Left ventricle myocardium superior (tissue), 1 donor: ENCODE measurements at regions not wholly inside any gene's neighbourhood (a gene's known extent, or its start where the extent isn't known, plus 50 kb on each side); places are given as distances from the start of the nearest gene placed in this dataset.

Experiments
- ATAC-seq: fragments of 200-7000 bp; cut with Tn5 transposase; one replicate; pipeline ENCODE4 v1.9.1; 2020; ENCODE audit warnings: mild to moderate bottlenecking, moderate library complexity
- DNase-seq: peaks from one replicate; pipeline ENCODE4 v3.0.0-alpha.2; 2020
- intact Hi-C: fragments of 100-400 bp; cut with micrococcal nuclease; formaldehyde crosslinking; loops from one replicate; pipeline ENCODE4 v1.11.0; 2022
- donor health status: DM: no; HTN: yes; CAD: no; lungs with severe emphysema.

DNA sequence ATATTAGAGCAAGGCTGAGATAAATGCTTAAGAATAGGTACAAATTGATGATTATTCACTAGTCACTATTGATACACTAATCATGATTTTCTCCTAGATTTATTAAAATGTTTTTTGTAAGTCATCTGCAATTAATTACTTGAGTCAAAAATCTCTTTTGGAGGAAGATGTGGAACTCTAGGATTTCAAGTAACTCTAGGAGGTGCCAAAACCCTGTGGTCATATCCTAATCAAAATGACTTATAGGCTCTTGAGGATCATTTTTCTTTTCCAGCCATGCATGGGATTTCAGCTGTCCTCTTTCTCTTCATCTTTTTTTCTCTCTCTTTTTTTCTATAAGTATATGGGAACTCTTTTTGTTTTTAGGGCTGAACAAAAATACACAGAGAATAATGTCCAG, 141.8 kb upstream of the CD180 start:
- intact Hi-C loops = no loop called here
- DNase-seq = no peak
- no peak for ATAC-seq

DNA sequence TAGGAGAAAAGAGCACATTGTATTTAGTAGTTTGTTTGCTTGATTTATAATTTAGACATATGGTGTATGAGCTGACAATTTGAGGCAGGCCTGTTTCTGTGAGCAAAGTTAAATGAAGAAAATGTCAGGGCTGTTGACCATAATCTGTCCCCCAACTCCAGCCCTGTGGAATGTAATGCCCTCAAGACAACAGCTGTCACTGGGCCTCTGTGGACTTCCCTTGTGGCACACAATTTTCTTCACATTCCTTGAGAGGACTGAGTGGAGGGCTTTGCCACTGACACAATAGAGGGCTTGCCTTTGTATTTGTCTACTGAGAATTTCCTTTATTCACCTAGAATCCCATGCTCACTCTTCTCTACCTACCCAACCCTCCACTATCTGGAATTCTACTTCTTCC, 141.2 kb upstream of the CD180 start:
- no peak for ATAC-seq
- intact Hi-C loops = no loop called here
- no peak for DNase-seq

DNA sequence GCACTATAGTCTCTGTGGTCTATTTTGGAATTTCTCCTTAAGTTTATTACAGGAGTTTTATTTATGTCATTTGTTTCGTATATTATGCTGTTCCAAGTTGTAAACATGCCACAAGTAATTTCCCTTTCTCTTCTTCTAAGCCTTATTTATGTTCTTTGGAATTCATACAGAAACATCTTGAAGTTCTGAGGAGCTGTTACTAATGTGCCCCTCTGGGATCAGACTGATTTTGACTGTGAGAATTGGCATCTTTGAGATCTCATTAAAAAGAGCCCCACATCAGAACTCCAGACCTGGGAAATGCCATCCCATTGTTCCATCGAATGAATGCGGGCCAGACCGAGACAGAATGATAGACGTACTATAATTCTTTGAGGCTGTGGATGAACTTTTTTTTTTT, 138.8 kb upstream of the CD180 start:
- intact Hi-C loops = no loop called here
- no peak for ATAC-seq
- DNase-seq = no peak

DNA sequence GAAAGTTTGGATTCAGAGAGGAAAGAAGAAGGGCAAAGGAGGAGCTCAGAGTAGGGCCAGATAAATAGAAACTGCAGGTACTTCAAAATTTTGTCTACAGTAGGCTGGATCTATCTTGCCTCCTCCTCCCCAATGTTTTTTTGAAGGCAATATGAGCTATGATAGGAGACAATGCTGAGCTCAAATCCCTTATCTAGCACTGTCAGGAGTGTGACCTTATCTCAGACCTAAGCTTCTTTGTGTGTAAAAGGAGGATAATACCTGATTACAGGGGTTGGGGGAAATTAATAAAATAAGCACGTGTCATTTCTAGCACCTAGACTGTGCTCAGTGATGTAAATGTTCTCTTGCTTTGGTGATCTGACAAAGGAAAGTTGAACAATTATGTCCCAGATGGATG, 137.8 kb upstream of the CD180 start:
- ATAC-seq (no peak), DNase-seq (no peak)
- intact Hi-C loops = no loop called here

DNA sequence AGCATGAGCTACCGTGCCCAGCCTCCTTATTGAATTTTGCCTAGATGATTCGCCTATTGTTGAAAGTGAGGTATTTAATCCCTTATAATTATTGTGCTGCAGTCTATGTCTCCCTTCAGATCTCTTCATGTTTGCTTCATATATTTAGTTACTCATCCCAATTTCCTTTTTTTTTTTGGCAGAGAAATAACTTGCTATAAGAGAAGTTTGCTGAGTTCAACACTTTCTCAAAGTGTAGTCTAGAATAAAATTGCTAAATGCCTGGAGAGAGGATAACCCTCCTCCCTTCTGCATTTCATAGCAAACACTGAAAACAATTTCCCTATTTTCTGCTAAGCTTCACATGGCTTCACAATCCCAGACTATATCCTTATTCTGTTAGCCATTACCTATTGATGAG, 136.6 kb upstream of the CD180 start:
- no peak for DNase-seq
- intact Hi-C loops = no loop called here
- no peak for ATAC-seq

DNA sequence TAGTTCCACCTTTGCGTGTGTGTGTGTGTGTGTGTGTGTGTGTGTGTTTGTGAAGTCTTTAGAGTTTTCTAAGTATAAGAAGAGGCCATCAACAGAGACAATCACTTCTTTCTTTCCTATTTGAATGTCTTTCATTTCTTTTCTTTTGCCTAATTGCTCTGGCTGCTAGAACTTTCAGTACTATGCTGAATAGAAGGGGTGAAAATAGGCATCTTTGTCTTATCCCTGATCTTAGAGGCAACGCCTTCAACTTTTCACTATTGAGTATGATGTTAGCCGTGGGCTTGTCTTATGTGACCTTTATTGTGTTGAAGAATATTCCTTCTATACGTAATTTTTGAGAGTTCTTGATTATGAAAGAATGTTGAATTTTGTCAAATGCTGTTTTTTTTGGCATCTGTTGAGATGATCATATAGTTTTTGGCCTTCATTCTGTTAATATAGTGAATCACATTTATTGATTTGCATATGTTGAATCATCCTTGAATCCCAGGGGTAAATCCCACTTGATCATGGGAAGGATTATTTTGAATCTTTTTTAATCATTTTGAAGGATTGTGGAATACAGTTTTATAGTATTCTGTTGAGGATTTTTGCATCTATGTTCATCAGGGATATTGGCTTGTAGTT, 134.8 kb upstream of the CD180 start:
- ATAC-seq (no peak), DNase-seq (no peak)
- intact Hi-C loops = no loop called here

DNA sequence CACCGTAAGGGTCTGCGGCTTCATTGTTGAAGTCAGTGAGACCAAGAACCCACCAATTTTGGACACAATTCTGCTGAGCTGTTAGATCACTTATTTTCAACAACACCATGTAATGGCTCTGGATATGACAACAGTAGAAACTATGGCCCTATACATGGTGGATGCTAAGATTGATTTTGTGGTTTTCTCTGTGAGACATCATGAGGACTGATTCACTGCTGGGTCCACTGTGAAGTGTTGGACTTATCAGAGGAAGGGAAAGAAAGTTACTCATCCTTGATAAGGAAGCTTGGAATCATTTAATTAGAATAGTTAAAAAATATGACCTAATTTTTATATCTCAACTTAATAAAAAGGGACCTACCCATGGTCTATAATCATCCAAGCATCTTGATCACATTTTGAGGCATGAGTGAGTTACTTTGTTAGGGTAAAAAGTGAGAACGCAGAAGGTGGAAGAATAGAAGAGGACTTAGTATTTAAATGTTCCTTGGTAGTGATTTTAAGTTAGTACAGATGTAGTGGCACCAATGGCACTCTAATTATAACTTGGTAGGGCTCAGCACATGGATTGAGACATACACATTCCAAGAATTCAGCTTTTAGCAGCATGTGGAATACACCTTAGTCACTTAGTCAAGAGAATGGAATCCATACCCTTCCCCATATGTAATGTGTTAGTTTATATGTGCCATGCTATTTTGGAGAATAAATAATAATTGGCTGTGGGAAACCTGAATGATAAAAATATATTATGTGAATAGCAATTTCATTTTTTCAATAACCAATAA, 123.5 kb upstream of the CD180 start:
- ATAC-seq (no peak), DNase-seq (no peak)
- intact Hi-C loops = no loop called here

DNA sequence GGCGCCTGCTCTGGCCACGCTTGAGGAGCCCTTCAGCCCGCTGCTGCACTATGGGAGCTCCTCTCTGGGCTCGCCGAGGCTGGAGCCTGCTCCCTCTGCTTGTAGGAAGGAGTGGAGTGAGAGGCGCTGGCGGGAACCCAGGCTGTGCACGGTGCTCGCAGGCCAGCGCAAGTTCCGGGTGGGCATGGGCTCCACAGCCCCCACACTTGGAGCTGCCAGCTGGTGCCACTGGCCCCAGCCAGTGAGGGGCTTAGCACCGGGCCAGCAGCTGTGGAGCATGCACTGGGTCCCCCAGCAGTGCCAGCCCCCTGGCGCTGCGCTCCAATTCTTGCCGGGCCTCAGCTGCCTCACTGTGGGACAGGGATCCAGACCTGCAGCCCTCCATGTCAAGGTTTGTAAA, 122.1 kb upstream of the CD180 start:
- intact Hi-C loops = no loop called here
- no peak for DNase-seq
- no peak for ATAC-seq

DNA sequence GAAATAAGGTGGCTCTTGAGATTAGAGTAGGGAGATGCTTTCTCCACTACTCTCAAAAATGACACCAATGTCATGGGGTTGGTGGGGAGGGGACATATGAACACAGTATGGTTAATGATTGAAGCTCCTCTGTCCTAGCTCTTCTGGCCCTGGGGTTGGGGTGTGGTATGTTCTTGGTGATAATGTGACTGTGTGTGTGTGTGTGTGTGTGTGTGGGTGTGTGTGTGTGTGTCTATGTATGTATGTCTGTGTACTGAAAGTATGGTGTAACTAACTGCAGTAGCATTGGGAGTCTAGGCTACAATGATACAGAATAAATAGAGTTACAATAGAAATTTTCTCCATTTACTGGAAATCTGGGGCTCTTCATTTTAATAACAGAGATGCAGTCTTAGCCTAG, 121.0 kb upstream of the CD180 start:
- DNase-seq (no peak), ATAC-seq (no peak)
- intact Hi-C loops = no loop called here

DNA sequence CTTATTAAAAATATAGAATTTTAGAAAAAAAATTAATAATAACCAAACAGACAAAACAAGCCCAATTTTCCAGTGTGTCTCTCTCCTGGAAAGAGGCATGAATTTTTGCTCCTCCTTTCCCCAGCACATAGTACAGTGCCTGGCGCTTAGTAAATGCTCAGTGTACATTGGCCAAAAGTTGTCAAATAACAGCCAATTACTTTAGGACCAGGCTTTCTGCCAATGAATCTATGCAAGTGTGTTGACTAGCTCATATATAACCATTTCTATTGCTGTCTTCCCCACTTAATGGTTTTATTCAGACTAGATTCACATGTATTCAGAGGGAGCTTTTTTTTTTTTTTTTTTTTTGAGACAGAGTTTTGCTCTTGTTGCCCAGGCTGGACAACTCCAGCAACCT, 120.1 kb upstream of the CD180 start:
- ATAC-seq = no peak
- no peak for DNase-seq
- intact Hi-C loops = no loop called here

DNA sequence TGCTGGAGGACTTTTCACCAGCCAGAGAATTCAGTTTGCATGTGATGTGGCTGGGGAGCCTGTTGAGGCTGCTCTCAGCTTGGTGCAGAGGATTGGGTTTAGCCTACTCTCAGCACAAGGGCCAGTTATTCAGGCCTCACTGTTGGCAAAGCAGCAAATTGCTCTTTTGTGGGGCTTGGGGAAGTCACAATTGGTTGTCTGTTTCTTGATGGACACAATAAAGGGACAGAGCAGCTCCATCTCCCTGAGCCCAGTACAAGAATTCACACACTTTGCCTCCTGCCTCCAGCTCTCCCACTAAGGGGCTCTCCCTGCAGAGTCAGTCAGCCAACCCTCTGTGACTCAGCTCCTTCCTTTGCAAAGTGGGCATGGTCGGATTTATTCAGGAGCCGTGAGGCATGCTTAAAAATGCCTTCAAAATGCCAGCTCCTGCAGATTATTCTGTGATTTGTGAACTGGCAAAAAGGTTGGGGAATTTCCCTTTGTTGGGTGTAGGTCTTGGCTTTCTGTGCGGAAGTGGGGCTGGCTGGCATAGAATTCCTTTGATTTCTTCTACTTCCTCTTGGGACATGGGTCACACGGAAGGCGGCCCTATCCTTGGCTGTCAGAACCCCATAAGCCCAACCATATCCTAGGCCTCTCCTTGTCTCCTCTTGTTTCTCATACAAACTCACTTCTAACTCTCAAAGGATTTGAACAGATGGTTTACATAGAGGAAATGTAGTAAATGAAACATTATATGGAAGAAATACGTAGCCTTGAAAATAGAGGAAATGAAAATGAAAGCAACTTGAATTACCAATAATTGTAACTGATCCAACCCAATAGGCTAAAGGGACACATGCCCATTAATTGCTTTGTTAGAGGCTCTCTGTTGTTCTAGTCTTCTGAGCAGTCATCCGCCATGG, 118.7 kb upstream of the CD180 start:
- DNase-seq (peak; percentile 32), ATAC-seq (peak; percentile 57)

DNA sequence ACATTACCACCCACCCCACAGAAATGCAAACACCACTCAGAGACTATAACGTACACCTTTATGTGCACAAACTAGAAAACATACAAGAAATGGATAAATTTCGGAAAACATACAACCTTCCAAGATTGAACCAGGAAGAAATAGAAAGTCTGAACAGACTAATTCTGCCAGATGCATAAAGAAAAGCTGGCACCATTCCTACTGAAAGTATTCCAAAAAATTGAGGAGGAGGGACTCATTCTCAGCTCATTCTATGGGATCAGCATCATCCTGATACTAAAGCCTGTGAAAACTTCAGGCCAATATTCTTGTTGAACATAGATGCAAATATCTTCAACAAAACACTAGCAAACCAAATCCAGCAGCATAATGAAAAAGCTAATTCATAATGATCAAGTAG, 115.1 kb upstream of the CD180 start:
- DNase-seq (no peak), ATAC-seq (no peak)
- intact Hi-C loops = no loop called here

More for the DNA sequence above, 118.7 kb upstream of the CD180 start:
- intact Hi-C loops = no loop called here

DNA sequence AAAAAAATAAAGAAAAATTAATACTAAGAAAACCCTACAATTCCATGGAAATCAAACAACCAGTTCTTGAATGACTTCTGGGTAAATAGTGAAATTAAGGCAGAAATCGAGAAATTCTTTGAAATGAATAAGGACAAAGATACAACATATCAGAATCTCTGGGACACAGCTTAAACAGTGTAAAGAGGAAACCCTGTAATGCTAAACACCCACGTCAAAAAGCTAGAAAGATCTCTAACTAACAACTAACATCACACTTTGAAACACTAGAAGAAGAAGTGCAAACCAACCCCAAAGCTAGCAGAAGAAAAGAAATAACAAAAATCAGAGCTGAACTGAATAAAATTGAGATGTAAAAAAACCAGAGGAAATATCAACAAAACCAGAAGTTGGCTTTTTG, 114.6 kb upstream of the CD180 start:
- DNase-seq (no peak), ATAC-seq (no peak)
- intact Hi-C loops = no loop called here

DNA sequence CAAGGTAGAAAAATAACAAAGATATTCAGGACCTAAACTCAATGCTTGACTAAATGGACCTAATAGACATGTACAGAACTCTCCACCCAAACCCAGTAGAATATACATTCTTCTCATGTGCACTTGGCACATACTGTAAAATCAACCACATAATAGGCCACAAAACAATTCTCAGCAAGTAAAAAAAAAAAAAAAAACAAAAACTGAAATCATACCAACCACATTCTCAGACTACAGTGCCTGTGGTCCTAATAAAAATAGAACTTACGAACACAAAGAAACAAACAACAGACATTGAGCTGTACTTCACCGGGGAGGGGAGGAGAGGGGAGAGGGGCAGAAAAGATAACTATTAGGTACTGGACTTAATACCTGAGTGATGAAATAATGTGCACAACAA, 114.1 kb upstream of the CD180 start:
- DNase-seq (no peak), ATAC-seq (no peak)
- intact Hi-C loops = no loop called here

DNA sequence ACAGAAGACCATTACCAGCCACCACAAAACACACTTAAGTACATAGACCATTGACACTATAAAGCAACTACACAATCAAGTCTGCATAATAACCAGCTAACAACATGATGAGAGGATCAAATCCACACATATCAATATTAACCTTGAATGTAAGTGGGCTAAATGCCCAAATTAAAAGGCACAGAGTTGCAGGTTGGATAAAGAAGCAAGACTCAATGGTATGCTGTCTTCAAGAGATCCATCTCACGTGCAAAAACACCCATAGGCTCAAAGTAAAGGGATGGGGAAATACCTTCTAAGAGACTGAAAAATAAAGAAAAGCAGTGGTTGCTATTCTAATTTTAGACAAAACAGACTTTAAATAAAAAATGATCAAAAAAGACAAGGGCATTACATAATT, 113.6 kb upstream of the CD180 start:
- intact Hi-C loops = no loop called here
- DNase-seq (no peak), ATAC-seq (no peak)

DNA sequence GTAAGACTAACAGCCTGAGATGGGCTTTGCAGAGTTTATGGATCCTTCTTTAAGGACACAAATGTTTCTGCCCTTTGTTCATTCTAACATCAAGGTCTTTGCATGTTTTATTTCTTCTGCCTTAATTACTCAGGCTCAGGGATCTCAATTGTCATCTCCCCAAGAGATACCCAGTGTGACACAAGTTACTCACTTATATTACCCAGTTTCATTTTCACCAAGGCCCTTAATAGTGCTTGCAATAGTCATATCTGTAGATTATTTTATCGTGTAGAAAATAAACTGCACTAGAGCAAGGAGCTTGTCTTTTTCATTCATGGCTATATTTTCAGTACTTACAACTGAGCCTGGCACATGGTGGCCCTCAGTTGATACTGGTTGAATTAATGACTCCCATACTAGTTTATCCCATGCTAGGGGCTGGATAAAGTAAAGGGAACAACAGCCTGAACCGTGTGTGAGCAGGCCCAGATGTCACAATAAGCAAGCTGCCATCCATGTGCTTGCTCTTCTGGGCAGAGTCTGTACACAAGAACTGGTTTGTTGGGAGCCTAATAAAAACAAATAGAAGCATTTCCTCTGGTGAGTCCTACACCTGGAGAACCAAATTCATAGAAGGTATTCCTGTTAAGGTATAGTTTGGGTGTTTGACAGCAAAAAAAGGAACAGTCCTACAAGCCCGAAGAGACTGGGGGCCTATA, 112.5 kb upstream of the CD180 start:
- DNase-seq (no peak), ATAC-seq (no peak)
- intact Hi-C loops = no loop called here

DNA sequence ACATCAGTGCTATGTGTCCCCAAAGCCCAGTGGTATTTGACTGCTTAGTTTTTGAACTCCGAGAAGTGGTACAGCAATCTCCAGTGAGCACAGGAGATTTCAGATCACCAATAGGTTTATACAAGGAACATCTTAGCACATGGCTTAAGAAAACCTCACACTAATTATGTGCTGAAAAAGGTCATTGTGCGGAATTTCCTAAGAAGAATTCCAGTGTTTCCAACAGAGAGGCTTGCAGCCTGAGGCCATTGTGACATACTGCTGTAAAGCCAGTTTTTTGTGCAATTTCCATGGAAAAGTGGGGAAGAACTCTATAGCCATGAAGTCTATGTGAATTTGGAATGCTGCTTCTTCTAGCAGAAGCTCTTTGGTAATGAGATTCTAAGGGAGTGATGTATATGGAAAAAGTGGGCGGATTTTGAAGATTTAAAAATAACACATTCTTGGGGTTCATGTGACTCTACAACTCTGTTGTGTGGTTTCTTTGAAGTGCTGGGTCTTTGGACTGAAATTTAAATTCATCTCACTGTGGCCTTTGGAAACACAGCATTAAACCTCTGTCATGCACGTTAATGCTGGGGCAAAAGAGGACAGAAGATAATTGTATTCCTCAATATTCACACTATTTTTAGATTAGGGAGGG, 110.5 kb upstream of the CD180 start:
- no peak for ATAC-seq
- DNase-seq = no peak
- intact Hi-C loops = no loop called here

DNA sequence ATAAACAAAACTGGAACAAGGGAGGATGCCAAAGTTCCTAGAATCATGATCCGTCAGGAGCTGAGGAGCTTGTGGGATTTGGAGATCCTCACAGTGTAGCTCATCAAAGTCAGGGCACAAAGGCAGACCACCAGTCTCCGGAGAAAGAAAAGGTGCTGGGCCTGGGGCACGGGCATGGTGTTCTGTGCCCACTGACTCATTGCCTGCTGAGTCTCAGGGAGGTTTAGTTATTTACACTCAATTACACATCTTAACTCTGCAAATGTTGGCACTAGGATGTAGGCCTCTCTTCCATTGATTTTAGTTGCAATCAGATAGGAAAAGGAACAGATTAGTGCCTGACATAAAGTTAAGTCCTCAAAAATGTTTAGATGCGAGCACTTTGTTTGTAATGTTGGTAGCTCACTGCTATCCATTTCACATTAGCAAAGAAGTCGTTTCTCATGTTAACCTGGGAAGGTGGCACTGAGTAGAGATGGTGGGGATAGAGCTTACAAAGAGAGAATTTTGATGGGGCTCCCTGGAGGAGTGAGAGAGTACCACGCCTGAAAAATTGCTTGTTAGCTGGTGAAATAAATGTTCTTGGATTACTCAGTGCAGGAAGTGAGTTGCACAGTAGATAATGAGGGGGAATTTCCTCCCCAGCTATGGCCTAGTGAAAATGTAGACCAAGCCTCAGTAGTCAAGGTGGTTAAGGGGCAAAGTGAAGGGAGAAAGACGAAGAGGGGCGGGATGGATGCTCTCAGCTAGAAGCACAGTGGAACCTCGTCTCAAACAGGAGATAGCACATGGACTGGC, 109.5 kb upstream of the CD180 start:
- intact Hi-C loops = no loop called here
- DNase-seq (no peak), ATAC-seq (peak; percentile 12)
